Upper lobe of left lung (tissue), 4 donors: ENCODE measurements at regions not wholly inside any gene's neighbourhood (a gene's known extent, or its start where the extent isn't known, plus 50 kb on each side); places are given as distances from the start of the nearest gene placed in this dataset.

Experiments used
- POLR2A ChIP-seq, 4 donors: fragments of 450-650 bp; IDR thresholded peaks; one replicate each; pipeline ENCODE4 v1.5.1; 2016 to 2017; ENCODE audit warnings: antibody characterized with exemption in 4 of 4, mild to moderate bottlenecking in 2 of 4
- TF ChIP-seq, protein P1 (sequence below), 6 experiments: fragments of 450-650 bp in 4 of 6; fragments of 200-600 bp in 2 of 6; sonication (generic) in 2 of 6; IDR thresholded peaks; one replicate each; pipeline ENCODE4 v1.5.1; 2016 to 2019; ENCODE audit warnings: antibody characterized with exemption in 6 of 6

DNA sequence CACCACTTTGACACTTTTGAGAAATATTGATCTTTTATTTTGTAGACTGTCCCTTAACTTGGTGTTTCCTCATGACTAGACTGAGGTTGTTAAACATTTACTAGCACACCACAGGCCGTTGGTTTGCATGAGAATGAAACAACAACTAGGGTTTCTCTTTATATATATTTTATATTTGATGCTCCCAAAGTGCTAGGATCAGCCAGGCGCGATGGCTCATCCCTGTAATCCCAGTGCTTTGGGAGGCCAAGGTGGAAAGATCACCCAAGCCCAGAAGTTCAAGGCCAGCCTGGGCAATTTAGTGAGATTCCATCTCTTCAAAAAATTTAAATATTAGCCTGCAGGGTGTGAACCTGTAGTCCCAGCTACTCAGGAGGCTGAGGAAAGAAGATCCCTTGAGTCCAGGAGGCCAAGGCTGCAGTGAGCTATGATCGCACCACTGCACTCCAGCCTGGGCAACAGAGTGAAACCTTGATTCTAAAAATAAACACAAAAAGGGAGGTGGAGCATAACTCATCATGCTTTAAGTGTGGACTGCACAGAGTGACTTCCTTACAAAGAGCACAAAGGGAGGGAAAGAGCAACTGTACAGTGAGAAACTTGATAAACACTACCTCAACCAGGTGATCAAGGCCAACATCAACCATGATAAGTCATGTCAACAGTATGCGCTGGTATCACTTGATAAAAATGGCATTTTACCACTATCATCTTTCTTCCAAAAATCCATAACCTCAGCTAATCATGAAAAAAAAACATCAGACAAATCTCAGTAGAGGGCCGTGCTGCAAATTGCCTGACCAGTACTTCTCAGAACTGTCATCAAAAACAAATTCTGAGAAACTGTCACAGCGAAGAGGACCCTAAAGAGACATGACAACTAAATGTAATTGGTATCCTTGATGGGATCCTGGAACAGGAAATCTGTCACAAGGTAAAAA, 72.8 kb upstream of the ATF7IP2 start:
- no peak for TF ChIP-seq POLR2A (IDR thresholded peaks at IDR 0.05)
- TF ChIP-seq, protein P1, sequence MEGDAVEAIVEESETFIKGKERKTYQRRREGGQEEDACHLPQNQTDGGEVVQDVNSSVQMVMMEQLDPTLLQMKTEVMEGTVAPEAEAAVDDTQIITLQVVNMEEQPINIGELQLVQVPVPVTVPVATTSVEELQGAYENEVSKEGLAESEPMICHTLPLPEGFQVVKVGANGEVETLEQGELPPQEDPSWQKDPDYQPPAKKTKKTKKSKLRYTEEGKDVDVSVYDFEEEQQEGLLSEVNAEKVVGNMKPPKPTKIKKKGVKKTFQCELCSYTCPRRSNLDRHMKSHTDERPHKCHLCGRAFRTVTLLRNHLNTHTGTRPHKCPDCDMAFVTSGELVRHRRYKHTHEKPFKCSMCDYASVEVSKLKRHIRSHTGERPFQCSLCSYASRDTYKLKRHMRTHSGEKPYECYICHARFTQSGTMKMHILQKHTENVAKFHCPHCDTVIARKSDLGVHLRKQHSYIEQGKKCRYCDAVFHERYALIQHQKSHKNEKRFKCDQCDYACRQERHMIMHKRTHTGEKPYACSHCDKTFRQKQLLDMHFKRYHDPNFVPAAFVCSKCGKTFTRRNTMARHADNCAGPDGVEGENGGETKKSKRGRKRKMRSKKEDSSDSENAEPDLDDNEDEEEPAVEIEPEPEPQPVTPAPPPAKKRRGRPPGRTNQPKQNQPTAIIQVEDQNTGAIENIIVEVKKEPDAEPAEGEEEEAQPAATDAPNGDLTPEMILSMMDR (IDR thresholded peaks at IDR 0.05) = no peak
